AG04450 (cell line): ENCODE measurements at regions not wholly inside any gene's neighbourhood (a gene's known extent, or its start where the extent isn't known, plus 50 kb on each side); places are given as distances from the start of the nearest gene placed in this dataset.

Experiments used
- CTCF ChIA-PET: fragments of 300-600, 350-600 bp; formaldehyde crosslinking; extraction: SDS; loops from one replicate; lab custom pipeline; 2022; ENCODE audit warnings: antibody characterized with exemption, inconsistent platforms; lab: Charles Lee
- POLR2A ChIA-PET: fragments of 350-600 bp; formaldehyde crosslinking; extraction: SDS; loops from one replicate; lab custom pipeline; 2021; ENCODE audit warnings: antibody characterized with exemption, inconsistent platforms; lab: Yijun Ruan, JAX
- DNase-seq: peaks from one replicate; pipeline ENCODE4 v3.0.0-alpha.2; 2011; ENCODE audit warnings: low read depth, low spot score
- H3K27ac ChIP-seq: one replicate; pipeline ENCODE4 v1.5.1; 2012; ENCODE audit warnings: low read depth, low read length, control low read depth
- H3K27me3 ChIP-seq: one replicate; pipeline ENCODE4 v1.6.0; 2012; ENCODE audit warnings: low read length; ENCODE audit not compliant: control insufficient read depth, insufficient read depth
- H3K4me3 ChIP-seq: 2 replicates; pipeline ENCODE4 v1.5.1; 2011; ENCODE audit warnings: mild to moderate bottlenecking, low read depth, low read length, control low read depth
- H3K9me3 ChIP-seq: 2 replicates; pipeline ENCODE4 v1.5.1; 2012; ENCODE audit warnings: low read length; ENCODE audit not compliant: control insufficient read depth, insufficient read depth
- TF ChIP-seq, protein P1 (sequence below): IDR thresholded peaks from 2 replicates; pipeline ENCODE4 v1.5.1; 2011; ENCODE audit warnings: low read depth, low read length, control low read depth, inconsistent platforms

DNA sequence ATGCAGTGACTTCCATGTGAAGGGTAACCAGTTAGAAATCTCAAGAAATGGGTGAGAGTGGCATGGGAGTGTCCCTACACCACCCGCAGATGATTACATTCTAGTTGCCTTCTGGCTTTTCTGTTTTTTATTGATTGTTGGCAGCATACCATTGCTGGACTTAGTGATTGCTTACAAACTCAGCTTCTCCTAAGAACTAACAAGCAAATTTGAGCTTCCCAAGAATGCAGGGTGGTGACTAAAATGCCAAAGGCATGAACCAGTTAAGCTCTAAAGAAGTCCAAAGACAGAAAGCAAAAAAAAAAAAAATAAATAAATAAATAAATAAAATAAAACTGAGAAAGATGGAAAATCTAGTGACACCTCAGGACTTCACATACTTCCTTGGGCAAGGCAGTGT lies 245.5 kb upstream of the PARD3B start:
- ChIA-PET CTCF (interaction anchor here (0.5 to 0.7 kb wide), 3 partner anchors 40 to 1559 kb away, joined by 3 to 5 read pairs (median 3); no protein-coding TSS in a partner anchor), POLR2A (no interaction called here)
- Histone ChIP-seq H3K27me3 (peaks cover 3% of the 10 kb centered on the region), H3K27ac (no peak overlapping the region), H3K4me3 (no peak overlapping the region), H3K9me3 (no peaks in the 10 kb centered on the region)
- DNase-seq, result no peak
- TF ChIP-seq, protein P1, sequence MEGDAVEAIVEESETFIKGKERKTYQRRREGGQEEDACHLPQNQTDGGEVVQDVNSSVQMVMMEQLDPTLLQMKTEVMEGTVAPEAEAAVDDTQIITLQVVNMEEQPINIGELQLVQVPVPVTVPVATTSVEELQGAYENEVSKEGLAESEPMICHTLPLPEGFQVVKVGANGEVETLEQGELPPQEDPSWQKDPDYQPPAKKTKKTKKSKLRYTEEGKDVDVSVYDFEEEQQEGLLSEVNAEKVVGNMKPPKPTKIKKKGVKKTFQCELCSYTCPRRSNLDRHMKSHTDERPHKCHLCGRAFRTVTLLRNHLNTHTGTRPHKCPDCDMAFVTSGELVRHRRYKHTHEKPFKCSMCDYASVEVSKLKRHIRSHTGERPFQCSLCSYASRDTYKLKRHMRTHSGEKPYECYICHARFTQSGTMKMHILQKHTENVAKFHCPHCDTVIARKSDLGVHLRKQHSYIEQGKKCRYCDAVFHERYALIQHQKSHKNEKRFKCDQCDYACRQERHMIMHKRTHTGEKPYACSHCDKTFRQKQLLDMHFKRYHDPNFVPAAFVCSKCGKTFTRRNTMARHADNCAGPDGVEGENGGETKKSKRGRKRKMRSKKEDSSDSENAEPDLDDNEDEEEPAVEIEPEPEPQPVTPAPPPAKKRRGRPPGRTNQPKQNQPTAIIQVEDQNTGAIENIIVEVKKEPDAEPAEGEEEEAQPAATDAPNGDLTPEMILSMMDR, result no peak

DNA sequence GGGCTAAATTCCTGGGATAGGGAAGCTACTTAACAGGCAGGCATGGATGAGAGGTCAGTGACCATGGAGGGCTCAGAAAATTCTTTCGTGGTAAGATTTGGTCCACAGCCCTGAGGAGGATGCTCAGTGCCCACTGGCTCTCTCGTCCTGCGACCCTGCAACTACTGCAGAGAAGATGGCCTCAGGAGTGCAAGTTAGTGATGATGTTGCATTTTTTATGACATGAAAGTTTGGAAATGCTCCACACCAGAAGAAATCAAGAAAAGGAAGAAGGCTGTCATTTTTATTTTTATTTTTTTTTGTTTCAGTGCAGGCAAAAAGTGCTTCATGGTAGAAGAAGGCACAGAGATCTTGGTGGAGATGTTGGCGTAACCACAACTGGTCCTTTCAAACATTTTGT lies 238.6 kb upstream of the PARD3B start:
- CTCF ChIA-PET, result no interaction called here
- no peak overlapping the region for H3K27ac ChIP-seq
- POLR2A ChIA-PET, result no interaction called here
- H3K4me3 ChIP-seq, result no peak overlapping the region
- peaks cover 7% of the 10 kb centered on the region for H3K27me3 ChIP-seq
- no peaks in the 10 kb centered on the region for H3K9me3 ChIP-seq
- no peak for DNase-seq
- TF ChIP-seq, protein P1, result no peak

DNA sequence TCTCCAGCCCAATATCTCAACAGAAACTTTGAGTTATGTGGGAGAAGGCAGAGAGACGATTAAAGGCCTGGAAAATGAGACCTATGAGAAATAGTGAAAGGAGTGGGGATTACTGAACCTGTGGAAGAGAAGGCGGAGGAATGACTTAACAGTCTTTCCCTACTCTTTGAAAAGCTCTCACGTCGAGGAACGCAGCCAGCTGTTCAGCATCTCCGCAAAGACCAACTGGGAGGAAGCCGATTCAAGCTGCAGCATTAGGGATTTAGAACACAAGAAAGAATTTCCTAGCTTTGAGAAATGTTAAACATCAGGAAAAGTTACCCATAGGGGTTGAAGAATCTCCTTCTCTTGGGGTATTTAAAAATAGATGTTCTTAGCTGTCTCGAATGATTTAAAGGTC lies 233.2 kb upstream of the PARD3B start:
- TF ChIP-seq, protein P1, result no peak
- Histone ChIP-seq H3K27ac (no peak overlapping the region), H3K9me3 (no peaks in the 10 kb centered on the region), H3K27me3 (peaks cover 5% of the 10 kb centered on the region), H3K4me3 (no peak overlapping the region)
- ChIA-PET POLR2A (no interaction called here), CTCF (interaction anchor here (1.3 kb wide), 1 partner anchor 52 kb away, joined by 6 read pairs; no protein-coding TSS in a partner anchor)
- DNase-seq, result no peak

DNA sequence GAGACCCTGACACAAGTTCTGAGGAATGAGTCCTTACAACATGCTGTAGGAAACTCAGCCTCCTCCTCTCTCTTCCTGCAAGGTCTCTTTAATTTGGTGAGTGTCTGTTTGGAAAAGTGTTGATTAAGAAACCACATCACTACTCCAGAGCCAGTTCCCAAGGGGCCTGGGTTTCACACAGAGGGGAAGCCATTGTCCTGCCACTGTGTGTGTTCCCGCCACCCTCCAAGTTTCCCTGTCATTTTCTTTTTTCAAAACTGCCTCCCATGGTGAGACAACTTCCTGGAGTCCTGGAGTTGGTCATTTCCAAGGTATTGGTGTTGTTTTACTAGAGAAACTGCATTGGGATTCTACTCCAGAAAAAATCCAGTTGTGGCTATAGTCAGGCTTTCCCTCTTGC lies 232.0 kb upstream of the PARD3B start:
- POLR2A ChIA-PET, result no interaction called here
- H3K27ac ChIP-seq, result no peak overlapping the region

DNA sequence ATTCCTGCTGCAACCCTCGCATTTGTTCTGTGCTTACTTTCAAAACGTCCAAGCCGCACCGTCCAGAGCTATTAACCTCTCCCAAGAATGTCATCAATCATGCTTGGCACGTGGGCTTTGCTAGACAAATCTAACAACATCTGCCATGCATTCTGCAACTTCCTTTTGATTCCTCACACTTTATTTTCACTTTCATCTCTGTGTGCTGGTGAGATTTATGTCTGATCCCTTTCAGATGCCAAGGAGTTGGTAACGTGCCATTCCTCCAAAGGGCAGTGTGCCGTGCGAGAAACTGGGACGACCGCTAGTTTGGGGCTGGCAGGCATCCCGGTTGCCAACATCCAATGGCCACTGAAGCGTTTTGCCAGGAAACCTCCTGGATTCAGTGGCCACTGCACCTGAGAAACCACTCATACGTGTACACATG lies 230.0 kb upstream of the PARD3B start:
- POLR2A ChIA-PET, result no interaction called here
- peak; percentile 27 for DNase-seq
- Histone ChIP-seq H3K27me3 (peaks cover 2% of the 10 kb centered on the region), H3K27ac (no peak overlapping the region), H3K4me3 (no peak overlapping the region), H3K9me3 (no peaks in the 10 kb centered on the region)
- TF ChIP-seq, protein P1, result no peak
- CTCF ChIA-PET, result no interaction called here

More for the DNA sequence above, 232.0 kb upstream of the PARD3B start:
- H3K9me3 ChIP-seq, result no peaks in the 10 kb centered on the region
- CTCF ChIA-PET, result no interaction called here
- H3K4me3 ChIP-seq, result no peak overlapping the region
- H3K27me3 ChIP-seq, result peaks cover 5% of the 10 kb centered on the region
- no peak for DNase-seq
- TF ChIP-seq, protein P1, result no peak
